ENCODE measurements at regions not wholly inside any gene's neighbourhood (a gene's known extent, or its start where the extent isn't known, plus 50 kb on each side); places are given as distances from the start of the nearest gene placed in this dataset.
A peak's percentile ranks its signal among the peaks of the same experiment; 100 is the strongest.

DNA sequence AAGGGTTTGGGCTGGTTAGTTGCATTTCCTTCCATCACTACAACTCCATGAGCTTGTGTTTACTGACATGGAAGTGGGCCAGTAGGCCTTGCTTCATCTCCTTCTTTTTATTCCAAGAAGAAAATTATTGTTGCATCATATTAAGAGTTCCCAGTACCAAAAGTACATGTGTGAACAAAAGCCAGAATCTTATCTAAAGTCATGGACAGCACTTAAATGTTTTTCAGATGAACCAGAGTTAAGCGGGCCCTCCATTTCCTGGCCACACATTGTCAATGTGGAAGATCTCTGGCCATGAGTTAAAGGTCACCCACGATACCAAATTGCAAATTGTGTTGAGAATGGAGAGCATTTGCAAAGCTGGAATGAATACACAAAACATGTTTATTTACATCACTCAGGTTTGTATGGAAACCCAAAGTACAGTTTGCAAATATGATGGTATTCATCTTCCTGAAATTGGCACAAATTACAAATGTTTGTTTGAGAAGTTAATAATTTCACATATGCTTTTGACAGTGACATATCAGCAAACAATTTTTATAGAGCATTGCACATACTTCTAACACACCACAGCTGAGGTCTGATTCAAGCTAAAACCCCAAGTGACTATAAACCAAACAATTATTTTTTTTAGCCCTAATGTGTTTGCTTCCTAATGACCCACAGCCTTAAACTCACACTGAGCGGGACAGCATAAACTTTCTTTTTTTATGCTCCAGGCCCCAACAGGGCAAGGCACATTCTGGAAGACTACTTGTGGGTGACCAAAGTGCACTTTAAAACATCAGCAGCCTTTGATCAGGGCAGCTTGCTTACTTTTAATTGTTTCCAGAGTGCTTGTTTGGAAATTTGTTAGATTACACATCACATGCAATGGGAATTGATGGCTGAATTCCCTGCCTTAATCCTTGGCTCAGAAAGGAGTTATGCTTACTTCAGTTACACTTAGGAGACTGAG, 502.9 kb upstream of the SLIT2 start:
- intact Hi-C loops (cut with micrococcal nuclease; ENCODE audit: unreplicated experiment) = no loop called here
- in situ Hi-C loops (cut with HindIII; ENCODE audit: low pct_unique_long_range_greater_than_20kb, low sequenced_read_pairs) = no loop called here
- H3K27me3 ChIP-seq (ENCODE audit: control insufficient read depth, insufficient read depth, low read length) = no peaks in the 10 kb centered on the region
- POLR2A ChIA-PET = no interaction called here
- H3K4me3 ChIP-seq (ENCODE audit: low read depth in 2 of 2, low read length in 2 of 2) = no peak overlapping the region
- no peaks in the 10 kb centered on the region for H3K4me1 ChIP-seq (ENCODE audit: control insufficient read depth, insufficient read depth, low read length)
- H3K9me3 ChIP-seq (ENCODE audit: control insufficient read depth, insufficient read depth, low read depth, low read length) = no peaks in the 10 kb centered on the region
- CTCF ChIA-PET = no interaction called here
- no peak for TF ChIP-seq SIN3A (IDR thresholded peaks at IDR 0.05; ENCODE audit: borderline replicate concordance, insufficient read depth, low read depth, low read length)
- peak; percentile 88 for TF ChIP-seq TCF7L2 (IDR thresholded peaks at IDR 0.05; ENCODE audit: low read depth, low read length)
- no TSS peak for BruUV-seq (replicated peaks)
- ATAC-seq (peak; percentile 56), DNase-seq (ENCODE audit: low read depth, low spot score) (no peak)
- H3K27ac ChIP-seq (ENCODE audit: low read length) = no peak overlapping the region
- H3K36me3 ChIP-seq (ENCODE audit: control insufficient read depth, insufficient read depth, low read length) = no peaks in the 10 kb centered on the region

DNA sequence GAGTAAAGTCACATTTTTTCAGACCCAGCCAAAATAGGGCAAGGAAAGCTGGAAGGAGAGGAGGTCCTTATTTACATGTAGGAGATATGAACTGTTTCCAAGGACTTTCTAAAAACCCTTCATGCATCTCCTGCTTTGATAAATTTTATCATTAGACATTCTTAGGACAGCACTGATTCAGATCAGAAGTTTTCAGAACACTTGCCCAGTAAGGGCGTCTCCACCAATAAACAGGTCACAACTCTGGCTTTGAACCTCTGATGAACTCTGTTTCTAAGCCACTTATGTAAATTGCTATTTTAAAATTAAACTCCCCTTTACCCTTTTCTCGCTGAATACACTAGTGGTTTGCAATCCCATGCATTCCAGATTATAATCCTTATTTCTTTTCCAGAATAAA, 505.3 kb upstream of the SLIT2 start:
- no peaks in the 10 kb centered on the region for H3K9me3 ChIP-seq (ENCODE audit: control insufficient read depth, insufficient read depth, low read depth, low read length)
- BruUV-seq (replicated peaks) = no TSS peak
- H3K4me3 ChIP-seq (ENCODE audit: low read depth in 2 of 2, low read length in 2 of 2) = no peak overlapping the region
- ChIA-PET POLR2A (no interaction called here), CTCF (no interaction called here)
- no peaks in the 10 kb centered on the region for H3K36me3 ChIP-seq (ENCODE audit: control insufficient read depth, insufficient read depth, low read length)
- H3K27ac ChIP-seq (ENCODE audit: low read length) = no peak overlapping the region
- DNase-seq (ENCODE audit: low read depth, low spot score) (no peak), ATAC-seq (no peak)
- H3K27me3 ChIP-seq (ENCODE audit: control insufficient read depth, insufficient read depth, low read length) = no peaks in the 10 kb centered on the region
- no peak for TF ChIP-seq POLR2AphosphoS5 (IDR thresholded peaks at IDR 0.05; ENCODE audit: low read depth, low read length)
- TF ChIP-seq, protein P1, sequence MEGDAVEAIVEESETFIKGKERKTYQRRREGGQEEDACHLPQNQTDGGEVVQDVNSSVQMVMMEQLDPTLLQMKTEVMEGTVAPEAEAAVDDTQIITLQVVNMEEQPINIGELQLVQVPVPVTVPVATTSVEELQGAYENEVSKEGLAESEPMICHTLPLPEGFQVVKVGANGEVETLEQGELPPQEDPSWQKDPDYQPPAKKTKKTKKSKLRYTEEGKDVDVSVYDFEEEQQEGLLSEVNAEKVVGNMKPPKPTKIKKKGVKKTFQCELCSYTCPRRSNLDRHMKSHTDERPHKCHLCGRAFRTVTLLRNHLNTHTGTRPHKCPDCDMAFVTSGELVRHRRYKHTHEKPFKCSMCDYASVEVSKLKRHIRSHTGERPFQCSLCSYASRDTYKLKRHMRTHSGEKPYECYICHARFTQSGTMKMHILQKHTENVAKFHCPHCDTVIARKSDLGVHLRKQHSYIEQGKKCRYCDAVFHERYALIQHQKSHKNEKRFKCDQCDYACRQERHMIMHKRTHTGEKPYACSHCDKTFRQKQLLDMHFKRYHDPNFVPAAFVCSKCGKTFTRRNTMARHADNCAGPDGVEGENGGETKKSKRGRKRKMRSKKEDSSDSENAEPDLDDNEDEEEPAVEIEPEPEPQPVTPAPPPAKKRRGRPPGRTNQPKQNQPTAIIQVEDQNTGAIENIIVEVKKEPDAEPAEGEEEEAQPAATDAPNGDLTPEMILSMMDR (IDR thresholded peaks at IDR 0.05) = no peak
- TF ChIP-seq, protein P2, sequence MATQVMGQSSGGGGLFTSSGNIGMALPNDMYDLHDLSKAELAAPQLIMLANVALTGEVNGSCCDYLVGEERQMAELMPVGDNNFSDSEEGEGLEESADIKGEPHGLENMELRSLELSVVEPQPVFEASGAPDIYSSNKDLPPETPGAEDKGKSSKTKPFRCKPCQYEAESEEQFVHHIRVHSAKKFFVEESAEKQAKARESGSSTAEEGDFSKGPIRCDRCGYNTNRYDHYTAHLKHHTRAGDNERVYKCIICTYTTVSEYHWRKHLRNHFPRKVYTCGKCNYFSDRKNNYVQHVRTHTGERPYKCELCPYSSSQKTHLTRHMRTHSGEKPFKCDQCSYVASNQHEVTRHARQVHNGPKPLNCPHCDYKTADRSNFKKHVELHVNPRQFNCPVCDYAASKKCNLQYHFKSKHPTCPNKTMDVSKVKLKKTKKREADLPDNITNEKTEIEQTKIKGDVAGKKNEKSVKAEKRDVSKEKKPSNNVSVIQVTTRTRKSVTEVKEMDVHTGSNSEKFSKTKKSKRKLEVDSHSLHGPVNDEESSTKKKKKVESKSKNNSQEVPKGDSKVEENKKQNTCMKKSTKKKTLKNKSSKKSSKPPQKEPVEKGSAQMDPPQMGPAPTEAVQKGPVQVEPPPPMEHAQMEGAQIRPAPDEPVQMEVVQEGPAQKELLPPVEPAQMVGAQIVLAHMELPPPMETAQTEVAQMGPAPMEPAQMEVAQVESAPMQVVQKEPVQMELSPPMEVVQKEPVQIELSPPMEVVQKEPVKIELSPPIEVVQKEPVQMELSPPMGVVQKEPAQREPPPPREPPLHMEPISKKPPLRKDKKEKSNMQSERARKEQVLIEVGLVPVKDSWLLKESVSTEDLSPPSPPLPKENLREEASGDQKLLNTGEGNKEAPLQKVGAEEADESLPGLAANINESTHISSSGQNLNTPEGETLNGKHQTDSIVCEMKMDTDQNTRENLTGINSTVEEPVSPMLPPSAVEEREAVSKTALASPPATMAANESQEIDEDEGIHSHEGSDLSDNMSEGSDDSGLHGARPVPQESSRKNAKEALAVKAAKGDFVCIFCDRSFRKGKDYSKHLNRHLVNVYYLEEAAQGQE (IDR thresholded peaks at IDR 0.05; ENCODE audit: insufficient read depth in 1 of 2, low read depth in 2 of 2, low read length in 1 of 2) = no peak
- no peak for TF ChIP-seq TCF7L2 (IDR thresholded peaks at IDR 0.05; ENCODE audit: low read depth, low read length)
- no peak for TF ChIP-seq SIN3A (IDR thresholded peaks at IDR 0.05; ENCODE audit: borderline replicate concordance, insufficient read depth, low read depth, low read length)
- in situ Hi-C loops (cut with HindIII; ENCODE audit: low pct_unique_long_range_greater_than_20kb, low sequenced_read_pairs) (no loop called here), intact Hi-C loops (cut with micrococcal nuclease; ENCODE audit: unreplicated experiment) (no loop called here)
- no peaks in the 10 kb centered on the region for H3K4me1 ChIP-seq (ENCODE audit: control insufficient read depth, insufficient read depth, low read length)

DNA sequence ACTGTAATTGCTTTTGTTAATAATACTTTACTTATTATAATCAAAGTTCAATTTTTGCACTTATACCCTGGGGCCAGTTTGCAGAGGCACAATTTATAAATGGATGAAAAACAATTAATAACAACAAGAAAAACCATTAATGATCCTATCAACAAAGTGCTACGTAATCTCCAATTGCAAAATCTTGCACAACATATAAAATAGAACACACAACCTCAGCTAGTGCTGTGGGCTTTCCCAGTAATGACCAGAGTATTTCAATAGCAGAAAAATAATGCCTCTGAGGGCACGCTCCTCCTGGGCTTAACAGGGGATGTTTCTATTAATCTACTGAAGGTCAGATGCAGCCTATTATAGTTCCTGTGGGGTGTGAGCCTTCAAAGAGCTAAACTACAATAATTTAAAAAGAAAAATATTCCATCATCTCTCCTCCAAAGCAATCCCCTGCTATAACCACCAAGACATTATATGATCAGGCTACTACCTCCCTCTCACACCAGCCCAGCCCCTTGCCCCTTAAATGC, 508.5 kb upstream of the SLIT2 start:
- in situ Hi-C loops (cut with HindIII; ENCODE audit: low pct_unique_long_range_greater_than_20kb, low sequenced_read_pairs) (no loop called here), intact Hi-C loops (cut with micrococcal nuclease; ENCODE audit: unreplicated experiment) (no loop called here)
- ChIA-PET POLR2A (no interaction called here), CTCF (no interaction called here)
- Histone ChIP-seq H3K27me3 (ENCODE audit: control insufficient read depth, insufficient read depth, low read length) (no peaks in the 10 kb centered on the region), H3K9me3 (ENCODE audit: control insufficient read depth, insufficient read depth, low read depth, low read length) (no peaks in the 10 kb centered on the region), H3K36me3 (ENCODE audit: control insufficient read depth, insufficient read depth, low read length) (no peaks in the 10 kb centered on the region), H3K27ac (ENCODE audit: low read length) (no peak overlapping the region), H3K4me3 (ENCODE audit: low read depth in 2 of 2, low read length in 2 of 2) (no peak overlapping the region), H3K4me1 (ENCODE audit: control insufficient read depth, insufficient read depth, low read length) (peaks cover 4% of the 10 kb centered on the region)
- TF ChIP-seq TCF7L2 (IDR thresholded peaks at IDR 0.05; ENCODE audit: low read depth, low read length) (no peak), POLR2AphosphoS5 (IDR thresholded peaks at IDR 0.05; ENCODE audit: low read depth, low read length) (no peak), SIN3A (IDR thresholded peaks at IDR 0.05; ENCODE audit: borderline replicate concordance, insufficient read depth, low read depth, low read length) (no peak)
- TF ChIP-seq, protein P2 (IDR thresholded peaks at IDR 0.05; ENCODE audit: insufficient read depth in 1 of 2, low read depth in 2 of 2, low read length in 1 of 2) = no peak
- TF ChIP-seq, protein P1 (IDR thresholded peaks at IDR 0.05) = no peak
- BruUV-seq (replicated peaks) = no TSS peak
- DNase-seq (ENCODE audit: low read depth, low spot score) (no peak), ATAC-seq (no peak)

Data from Panc1 (cell line).